Islet precursor cell (in vitro differentiated cells): ENCODE measurements at regions not wholly inside any gene's neighbourhood (a gene's known extent, or its start where the extent isn't known, plus 50 kb on each side); places are given as distances from the start of the nearest gene placed in this dataset.
"Not testable (repeated sequence)": the region's sequence is repeated elsewhere in the genome, so short reads cannot be mapped to it uniquely, and the experiment has no call there.

Source experiments
- DNase-seq: peaks from one replicate; pipeline ENCODE4 v3.0.0-alpha.2; 2018

DNA sequence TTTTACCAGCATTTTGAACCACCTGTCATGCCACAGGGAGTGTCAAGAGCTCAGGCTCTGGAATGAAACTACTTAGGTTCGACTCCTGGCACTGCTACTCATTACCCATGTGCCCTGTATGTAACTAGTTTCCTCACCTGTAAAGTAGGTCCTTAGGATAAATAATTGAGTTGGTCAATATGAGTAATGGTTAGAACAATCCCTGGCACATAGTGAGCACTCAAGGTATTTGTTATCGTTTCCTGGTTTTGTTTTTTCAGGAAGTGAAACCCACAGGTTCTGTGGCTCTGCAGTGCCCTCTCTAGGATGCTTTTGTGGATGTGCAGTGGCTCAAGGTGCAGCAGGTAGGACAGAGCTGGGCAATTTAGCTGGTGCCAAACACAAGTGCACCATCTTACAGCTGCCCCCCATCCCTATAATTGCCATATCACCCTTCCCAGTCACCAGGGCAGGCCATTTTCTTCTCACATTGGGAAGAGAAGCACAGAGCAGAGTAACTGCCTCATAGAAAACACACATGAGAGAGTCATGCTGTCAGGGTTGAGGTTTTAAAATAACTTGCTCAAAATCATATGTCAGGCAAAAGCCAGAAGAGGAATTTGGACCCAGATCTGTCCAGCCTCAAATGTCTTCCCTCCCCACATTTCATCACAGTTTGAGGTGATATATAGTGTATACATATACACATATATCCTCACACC is 297.5 kb downstream of the RPAP3 start:
- peak; percentile 62 for DNase-seq

DNA sequence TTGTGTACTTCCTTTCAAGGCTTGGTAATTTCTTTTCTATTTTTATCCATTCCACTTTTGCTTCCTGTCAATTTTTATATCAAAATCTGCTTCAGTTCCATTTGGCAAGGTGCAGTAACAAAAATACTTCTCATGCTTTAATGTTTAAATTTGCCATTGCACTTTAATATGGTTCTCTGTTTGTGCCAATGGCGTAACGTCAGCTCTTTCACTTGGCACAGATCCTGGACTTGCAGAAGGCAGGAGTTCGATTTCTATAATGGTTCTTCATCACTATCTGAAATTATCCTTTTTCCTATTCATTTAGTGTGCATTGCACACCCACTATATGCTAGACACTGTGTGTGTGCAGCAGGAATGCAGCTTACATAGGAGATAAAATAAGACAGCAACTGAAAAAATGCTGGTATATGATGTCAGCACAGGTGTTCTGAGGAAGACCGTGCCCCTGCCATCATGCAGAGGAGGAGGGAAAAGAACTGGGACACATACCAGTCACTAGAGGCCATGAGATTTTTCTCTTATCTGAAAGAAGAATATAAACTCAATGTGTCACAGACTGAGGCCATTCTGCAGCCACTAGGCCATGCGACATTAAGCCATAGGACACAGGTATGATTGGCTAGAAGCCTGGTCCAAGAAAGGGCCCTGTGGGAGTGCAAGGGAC is 298.2 kb downstream of the RPAP3 start:
- no peak for DNase-seq

DNA sequence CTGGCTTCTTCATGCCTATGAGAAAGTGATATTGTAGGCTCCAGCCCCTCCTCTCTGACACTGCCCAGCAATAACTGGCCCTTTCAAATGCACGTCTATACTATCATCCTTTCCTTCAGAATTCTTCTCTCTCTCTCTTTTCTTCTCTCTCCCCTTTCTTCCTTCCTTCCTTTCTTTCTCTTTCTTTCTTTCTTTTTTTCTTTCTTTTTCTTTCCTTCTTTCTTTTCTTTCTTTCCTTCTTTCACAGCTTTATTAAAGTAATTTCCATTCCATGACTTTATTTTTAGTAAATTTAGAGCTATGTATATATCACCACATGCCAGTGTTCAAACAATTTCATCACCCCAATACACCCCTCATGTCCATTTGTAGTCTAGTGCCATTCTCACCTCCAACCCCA is 302.1 kb downstream of the RPAP3 start:
- no peak for DNase-seq

DNA sequence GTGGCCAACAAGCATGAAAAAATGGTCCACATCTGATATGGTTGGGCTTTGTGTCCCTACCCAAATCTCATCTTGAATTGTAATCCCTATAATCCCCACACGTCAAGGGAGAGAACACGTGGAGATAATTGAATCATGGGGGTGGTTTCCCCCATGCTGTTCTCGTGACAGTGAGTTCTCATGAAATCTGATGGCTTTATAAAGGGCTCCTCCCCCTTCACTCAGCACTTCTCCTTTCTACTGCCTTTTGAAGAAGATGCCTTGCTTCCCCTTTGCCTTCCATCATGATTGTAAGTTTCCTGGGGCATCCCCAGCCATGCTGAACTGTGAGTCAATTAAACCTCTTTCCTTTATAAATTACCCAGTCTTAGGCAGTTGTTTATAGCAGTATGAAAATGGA is 304.6 kb downstream of the RPAP3 start:
- DNase-seq: not testable (repeated sequence)

DNA sequence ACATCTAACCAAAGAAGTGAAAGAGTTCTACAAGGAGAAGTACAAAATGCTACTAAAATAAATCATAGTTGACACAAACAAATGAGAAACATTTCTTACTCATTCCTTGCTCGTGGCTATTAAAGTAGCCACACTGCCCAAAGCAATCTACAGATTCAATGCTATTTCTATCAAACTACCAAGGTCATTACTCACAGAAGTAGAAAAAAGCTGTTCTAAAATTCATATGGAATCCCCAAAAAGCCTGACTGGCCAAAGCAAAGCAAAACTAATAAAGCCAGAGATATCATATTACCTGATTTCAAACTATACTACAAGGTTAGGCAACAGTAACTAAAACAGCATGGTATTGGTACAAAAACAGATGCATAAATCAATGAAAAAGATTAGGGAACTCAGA is 305.6 kb downstream of the RPAP3 start:
- DNase-seq: no peak

DNA sequence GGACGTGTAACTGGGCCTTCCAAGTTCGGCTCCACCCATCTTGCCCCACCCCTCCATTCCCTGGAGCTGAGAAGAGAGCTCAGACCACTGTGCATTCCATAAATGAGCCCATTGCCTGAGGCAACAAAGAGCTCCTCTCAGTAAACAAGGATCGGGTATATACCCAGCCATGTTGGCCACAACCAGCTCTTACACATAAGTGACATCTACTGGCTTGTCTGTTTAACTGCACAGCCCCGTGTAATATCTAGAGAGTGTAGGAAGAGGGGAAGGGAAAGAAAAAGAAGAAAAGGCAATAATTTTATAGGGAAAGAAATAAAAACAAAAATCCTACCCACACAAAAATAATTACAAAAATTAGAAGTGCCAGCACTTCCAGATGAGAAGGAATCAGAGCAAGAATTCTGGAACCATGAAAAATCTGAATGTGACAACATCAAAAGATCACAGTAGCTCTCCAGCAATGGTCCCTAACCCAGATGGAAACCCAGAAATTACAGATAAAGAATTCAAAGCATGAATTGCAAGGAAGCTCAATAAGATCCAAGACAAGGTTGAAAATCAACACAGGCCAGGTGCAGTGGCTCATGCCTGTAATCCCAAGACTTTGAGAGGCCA is 308.1 kb downstream of the RPAP3 start:
- DNase-seq: peak; percentile 87

DNA sequence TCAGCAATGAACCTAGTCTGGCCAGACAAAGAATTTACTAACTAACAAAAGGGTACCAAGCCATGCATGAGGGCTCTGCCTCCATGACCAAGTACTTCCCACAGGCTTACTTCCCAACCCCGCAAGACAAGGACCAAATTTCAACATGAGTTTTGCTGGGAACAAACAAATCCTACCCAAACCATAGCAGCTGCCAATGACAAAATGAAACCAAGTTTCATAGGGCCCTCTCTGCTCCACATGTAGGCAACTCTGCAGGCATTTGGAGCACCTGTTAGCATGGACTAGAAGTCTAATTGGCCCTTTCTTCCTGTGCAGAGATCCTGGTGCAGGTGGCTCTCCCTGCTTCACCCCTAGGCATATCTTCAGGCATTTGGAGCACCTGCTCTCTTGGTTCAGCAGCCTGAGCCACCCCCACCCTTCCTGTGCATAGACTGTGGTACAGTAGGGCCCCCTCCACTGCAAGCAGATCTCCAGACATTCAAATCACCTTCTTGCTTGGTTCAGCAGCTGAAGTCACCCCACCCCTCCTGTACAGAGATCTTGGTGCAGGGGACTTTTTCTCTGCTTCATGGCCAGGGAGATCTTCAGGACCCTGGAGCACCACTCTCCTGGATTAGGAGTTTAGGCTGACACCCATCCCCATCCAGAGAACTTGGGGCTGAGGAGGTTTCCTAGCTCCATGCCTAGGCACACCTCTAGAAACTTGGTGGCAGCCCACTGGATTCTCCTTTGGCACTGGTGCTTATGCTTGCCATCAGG is 308.7 kb downstream of the RPAP3 start:
- DNase-seq: no peak

DNA sequence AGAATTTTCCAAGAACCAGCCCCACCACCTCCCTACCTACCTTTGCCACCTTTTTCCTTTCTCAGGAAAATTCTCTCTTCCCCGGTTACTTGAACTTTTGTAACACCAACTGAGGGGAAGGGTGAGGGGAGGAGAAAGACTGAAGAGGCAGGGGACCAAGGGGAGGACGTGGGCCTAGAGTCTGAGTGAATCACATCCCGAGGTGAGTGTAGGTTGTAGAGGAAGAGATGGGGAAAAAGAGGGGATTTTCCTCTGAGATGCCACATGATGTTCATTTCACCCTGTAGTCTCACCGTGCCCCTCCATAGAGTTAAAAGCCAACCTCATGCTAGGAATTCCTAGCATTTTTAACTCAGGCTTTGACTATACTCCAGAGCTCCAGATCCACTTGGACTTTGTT is 311.8 kb downstream of the RPAP3 start:
- DNase-seq: no peak

DNA sequence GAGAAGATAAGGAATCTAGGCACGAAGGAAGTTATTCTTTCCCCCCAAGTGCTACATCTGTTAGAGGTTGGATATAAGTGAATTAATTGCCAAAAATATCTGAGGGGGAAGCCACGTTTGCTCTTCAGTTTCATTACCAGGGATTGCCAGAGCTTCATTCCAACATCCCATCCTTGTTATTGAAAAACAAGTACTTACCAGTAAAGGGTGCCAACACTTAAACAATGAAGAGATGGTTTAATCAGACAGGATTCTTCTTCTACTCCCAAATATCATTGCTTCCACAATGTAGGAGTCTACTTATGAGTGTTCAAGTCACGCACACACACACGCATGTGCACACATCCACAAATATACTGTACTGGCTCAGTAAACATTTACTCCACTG is 312.4 kb downstream of the RPAP3 start:
- no peak for DNase-seq

DNA sequence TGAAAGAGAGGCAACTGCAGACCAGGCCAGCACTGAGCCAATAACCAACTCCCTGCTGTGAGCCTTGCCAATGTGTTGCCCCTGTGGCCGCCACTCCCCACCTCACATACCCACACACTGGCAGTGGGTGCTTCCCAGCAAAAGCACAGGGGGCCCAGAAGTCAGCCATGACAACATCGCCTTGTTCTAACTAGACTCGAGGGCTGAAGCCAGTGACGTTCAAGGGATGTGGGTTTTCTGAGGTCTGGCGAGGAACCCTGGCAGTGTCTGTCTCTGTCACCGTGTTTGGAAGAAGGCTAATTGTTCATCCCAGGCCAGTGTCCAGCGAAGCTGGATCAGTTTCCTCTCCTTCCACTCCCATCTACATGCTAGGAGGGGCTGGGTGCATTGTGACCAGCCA is 311.8 kb upstream of the AMIGO2 start:
- no peak for DNase-seq

DNA sequence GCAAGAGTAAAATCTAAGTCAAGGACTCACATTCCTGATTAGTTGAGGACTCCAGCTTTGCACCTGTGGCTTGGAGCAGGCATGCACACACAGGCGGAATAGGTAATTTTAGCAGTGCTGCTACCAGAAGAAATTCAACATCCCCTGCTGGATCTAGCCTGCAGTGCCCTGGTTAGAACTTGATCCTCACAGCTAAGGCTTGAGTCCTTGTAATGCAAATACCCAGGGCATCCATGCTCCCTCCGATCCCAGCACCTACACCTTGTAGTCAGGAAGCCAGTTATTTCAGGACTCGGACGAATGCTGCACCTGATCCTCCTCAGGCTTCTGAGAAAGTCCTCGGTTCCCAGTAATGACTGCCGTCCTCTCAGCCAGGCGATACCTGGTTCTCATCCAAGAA is 309.0 kb upstream of the AMIGO2 start:
- no peak for DNase-seq

DNA sequence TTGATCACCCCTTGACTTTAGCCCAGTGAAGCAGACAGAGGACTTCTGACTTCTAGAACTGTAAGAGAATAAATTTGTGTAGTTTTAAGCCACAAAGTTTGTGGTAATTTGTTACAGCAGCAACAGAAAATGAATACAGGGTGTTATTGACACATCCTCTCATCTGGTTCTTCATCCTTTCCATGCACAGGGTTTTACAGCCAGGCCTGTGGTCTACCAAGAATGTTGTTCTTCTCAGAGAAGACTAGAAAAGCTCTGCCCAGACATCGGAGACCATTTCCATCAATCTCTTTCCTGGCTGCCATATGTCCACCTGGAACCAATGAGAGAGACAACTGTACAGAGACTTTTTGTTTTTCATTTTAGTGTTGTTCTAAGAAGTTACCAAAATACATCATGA is 308.2 kb upstream of the AMIGO2 start:
- no peak for DNase-seq

DNA sequence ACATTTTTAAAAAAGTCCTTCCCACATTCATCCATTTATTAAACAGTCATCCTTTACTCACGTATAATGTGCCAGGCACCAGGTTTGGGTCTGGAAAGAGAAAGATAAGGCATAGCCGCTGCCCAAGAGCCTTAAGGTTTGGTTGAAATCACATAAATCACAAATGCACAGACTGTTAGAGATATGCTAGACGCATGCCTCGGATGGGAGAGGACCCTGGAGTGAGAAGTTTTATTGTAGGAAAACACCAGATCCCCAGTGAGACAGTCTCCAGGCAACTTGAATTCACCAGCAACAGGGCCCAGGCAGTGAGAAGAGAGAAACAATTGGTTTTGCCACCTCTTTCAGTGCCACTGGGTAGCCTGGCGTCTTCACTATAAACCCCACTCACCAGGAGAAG is 305.9 kb upstream of the AMIGO2 start:
- DNase-seq: peak; percentile 60

DNA sequence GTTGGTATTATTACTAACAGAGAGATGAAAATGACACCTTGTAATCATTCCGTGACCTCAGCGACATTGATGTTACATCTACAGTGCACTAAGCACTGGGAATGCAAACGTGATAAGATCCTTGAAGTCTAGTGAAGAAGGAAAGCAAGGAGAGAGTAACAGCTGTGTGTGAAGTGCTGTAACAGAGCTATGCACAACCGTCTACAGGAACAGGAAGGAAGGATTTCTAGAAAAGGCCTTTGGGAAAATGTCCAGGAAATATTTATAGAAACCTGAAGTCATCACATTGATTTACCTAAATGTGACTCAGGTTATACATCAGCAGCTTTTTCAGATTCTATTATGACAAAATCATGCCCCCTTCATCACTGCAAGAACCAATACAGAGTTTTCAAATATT is 304.2 kb upstream of the AMIGO2 start:
- no peak for DNase-seq

DNA sequence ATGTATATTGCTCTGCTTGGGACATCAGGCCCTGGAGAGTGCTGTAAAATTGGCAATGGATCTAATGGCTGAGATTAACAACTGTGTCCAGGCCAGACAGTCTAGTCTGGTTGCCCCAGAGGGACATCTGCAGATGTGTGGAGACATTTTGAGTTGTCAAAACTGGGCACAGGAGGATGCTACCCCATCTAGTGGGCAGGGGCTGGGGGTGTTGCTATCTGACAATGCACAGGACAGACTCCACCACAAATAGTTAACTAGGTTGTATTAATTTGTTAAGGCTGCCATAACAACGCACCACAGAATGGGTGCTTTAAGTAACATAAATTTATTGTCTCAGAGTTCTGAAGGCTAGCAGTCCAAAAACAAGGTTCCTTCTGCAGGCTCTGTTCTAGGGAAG is 302.5 kb upstream of the AMIGO2 start:
- no peak for DNase-seq

DNA sequence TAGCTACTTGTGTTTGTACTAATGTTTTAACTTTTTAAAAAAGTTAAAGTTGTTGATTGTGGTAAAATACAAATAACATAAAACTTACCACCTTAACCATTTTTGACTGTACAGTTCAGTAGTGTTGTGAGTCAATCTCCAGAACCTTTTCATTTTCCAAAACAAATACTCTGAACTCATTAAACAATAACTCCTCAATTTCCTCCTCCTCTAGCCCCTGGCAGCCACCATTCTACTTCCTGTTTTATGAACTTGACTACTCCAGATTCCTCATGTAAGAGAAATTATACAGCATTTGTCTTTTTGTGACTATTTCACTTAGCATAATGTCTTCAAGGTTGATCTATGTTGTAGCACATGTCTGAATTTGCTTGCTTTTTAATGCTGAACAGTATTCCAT is 299.1 kb upstream of the AMIGO2 start:
- no peak for DNase-seq

DNA sequence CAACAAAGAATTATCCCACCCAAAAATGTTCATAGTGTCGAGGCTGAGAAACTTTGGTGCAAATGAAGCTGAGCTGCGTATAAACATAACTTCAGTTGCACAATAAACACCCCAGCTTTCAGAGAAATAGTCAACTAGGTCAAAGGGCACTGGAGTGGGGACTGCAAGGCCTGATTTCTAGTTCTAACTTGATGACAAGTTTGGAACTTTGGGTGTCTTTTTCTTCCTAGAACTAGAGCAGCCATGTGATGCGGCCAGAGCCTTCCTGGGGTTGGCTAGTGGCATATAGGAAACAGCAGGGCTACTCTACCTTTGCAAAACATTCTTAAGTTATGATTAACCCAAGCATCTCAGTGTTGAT is 298.4 kb upstream of the AMIGO2 start:
- DNase-seq: no peak

DNA sequence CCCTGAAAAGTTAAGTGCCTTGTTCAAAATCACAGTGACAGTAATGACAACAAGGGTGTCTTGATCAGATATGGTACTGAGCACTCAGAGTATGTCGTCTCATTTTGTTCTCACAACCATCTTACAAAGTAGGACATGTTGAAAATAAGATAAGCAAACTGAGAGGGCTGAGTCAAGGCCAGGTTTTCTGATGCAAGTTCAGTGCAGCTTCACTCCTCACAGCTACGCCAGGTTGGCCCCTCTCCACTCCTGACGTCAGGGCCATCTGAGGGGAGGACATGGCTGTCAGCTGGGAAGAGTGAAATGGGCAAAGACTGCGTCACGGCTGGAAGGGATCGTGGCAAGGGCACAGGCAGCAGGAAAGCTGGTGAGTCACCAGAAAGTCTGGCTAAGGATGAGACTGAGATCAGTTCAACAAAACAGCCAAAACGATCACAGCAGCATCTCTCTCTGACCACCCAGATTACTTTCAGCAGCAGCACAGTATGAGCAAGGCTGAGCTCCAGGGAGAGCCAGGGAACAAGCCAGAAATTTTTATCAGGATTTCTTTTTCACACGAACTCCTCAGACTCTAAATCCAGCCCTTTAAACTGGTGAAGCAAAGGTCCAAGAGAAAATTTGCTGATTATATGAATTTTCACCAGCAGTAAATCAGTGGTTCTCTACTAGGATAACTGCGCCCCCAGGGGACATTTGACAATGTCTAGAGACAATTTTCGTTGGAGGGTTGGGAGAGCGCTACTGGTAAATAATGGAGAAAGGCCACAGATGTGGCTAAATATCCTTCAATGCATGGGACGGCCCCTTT is 297.9 kb upstream of the AMIGO2 start:
- peak; percentile 84 for DNase-seq

DNA sequence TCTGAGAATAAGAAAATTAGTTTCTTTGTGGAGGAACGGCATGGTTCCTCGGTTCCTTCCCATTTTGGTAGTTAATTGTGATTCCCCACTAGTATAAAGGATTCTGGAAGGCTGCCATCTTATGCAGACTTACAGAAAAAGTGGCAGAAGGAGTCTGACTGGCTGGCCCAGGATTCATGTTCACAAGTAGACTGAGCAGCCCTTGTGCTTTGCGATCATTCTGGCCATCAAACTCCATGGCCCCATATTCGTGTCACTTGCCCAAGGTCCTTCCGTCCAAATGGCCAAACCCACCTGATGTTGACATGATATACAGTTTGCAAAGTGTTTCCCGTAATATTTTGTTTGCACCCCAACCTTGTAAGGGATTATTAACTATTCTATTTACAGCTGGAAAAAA is 297.2 kb upstream of the AMIGO2 start:
- DNase-seq: no peak

DNA sequence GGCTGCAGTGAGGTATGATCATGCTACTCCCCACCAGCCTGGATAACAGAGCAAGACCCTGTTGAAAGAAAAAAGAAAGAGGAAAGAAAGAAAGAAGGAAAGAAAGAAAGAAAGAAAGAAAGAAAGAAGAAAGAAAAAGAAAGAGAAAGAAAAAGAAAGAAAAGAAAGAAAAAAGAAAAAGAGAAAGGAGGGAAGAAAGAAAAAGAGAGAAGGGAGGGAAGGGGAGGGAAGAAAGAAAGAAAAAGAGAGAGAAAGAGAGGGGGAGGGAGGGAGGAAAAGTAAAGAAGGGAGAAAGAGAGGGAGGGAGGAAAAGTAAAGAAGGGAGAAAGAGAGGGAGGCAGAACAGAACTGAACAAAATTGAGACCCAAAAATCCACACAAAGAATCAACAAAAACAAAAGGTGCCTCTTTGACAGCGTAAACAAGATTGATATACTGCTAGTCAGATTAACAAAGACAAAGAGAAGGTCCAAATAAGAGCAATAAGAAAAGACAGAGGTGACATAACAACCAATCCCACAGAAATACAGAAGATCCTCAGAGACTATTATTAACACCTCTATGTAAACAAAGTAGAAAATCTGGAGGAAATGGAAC is 293.9 kb upstream of the AMIGO2 start:
- no peak for DNase-seq

DNA sequence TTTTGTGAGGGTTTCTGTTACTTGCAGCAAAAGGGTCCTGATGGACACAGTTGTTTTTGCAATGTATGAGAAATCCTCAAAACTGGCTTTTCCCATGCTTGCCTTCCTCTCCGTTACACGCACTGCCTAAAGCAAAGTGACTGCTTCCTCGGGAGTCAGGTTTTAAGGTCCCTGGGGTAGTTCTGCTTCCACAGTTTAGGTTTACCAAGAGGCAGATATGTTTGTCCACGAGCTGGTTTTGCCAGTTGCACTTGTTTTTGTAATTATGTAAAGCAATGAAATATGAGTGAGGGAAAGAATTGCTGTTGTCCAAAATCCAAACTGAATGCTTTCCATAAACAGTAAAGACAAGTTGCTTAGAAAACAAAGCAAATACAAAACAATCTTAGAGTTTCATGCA is 290.7 kb upstream of the AMIGO2 start:
- DNase-seq: no peak

DNA sequence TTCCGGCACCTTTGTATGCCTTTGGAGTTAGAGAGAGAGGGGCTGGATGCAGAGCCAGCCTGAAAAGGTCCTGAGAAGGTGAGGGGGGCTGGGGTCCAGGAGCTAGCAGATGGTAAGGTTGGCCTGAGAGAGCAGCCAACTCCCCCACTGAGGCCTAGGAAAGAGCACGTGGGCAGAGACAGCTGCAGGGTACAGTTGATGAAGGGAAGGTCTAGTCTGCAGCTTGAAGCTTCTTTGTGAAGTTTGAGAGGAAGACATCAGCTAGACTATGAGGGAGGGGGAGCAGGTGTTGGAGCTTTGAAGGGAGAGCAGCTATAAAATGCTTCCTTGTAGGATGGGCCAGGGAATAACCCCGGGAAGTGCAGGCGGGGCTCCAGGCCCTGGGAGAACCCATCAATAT is 289.3 kb upstream of the AMIGO2 start:
- no peak for DNase-seq
